RWPE1 (cell line): ENCODE measurements at regions not wholly inside any gene's neighbourhood (a gene's known extent, or its start where the extent isn't known, plus 50 kb on each side); places are given as distances from the start of the nearest gene placed in this dataset.
A peak's percentile ranks its signal among the peaks of the same experiment; 100 is the strongest.

ENCODE experiments used
- CTCF ChIA-PET: fragments of 350-600 bp; sonication (Branson Sonifier 250); formaldehyde crosslinking; extraction: SDS; loops from one replicate; lab custom pipeline; 2021; lab: Yijun Ruan, JAX
- POLR2A ChIA-PET: fragments of 400-600 bp; formaldehyde crosslinking; extraction: SDS; loops from one replicate; lab custom pipeline; 2020; ENCODE audit warnings: antibody characterized with exemption; ENCODE audit not compliant: low non-redundant PET; lab: Yijun Ruan, JAX
- DNase-seq: peaks from one replicate; pipeline ENCODE4 v3.0.0; 2012; ENCODE audit warnings: low spot score
- H3K27ac ChIP-seq: fragments of 450-650 bp; 2 replicates; pipeline ENCODE4 v1.5.1; 2017
- CTCF ChIP-seq: fragments of 450-650 bp; conservative IDR thresholded peaks from 2 replicates; pipeline ENCODE4 v1.5.1; 2017; ENCODE audit warnings: low read depth, mild to moderate bottlenecking

GRCh38 chr1:194476351-194476750, 1289.9 kb upstream of the B3GALT2 start:
- CTCF ChIA-PET: no interaction called here
- POLR2A ChIA-PET: no interaction called here
- TF ChIP-seq CTCF: no peak
- no peak overlapping the region for H3K27ac ChIP-seq
- no peak for DNase-seq

- POLR2A ChIA-PET: no interaction called here
- no peak for DNase-seq
- TF ChIP-seq CTCF: no peak
- CTCF ChIA-PET: no interaction called here
- no peak overlapping the region for H3K27ac ChIP-seq
Observed at GRCh38 chr1:194474701-194475100, 1288.3 kb upstream of the B3GALT2 start.

GRCh38 chr1:194473766-194474165, 1287.4 kb upstream of the B3GALT2 start:
- ChIA-PET POLR2A (no interaction called here), CTCF (no interaction called here)
- no peak overlapping the region for H3K27ac ChIP-seq
- no peak for TF ChIP-seq CTCF
- no peak for DNase-seq

GRCh38 chr1:194469282-194469681, 1282.9 kb upstream of the B3GALT2 start:
- ChIA-PET POLR2A (no interaction called here), CTCF (no interaction called here)
- no peak for TF ChIP-seq CTCF
- DNase-seq: no peak
- no peak overlapping the region for H3K27ac ChIP-seq

GRCh38 chr1:194466706-194467105, 1280.3 kb upstream of the B3GALT2 start:
- POLR2A ChIA-PET: no interaction called here
- CTCF ChIA-PET: no interaction called here
- peak; percentile 3 for DNase-seq
- H3K27ac ChIP-seq: no peak overlapping the region
- no peak for TF ChIP-seq CTCF

- CTCF ChIA-PET: no interaction called here
- POLR2A ChIA-PET: no interaction called here
- no peak for DNase-seq
- H3K27ac ChIP-seq: no peak overlapping the region
- TF ChIP-seq CTCF: no peak
Observed at GRCh38 chr1:194447636-194448035, 1261.2 kb upstream of the B3GALT2 start.

GRCh38 chr1:194445244-194445643, 1258.8 kb upstream of the B3GALT2 start:
- ChIA-PET POLR2A (no interaction called here), CTCF (no interaction called here)
- no peak for DNase-seq
- no peak overlapping the region for H3K27ac ChIP-seq
- TF ChIP-seq CTCF: no peak
